CD4-positive, alpha-beta T cell (primary cell): ENCODE measurements at regions not wholly inside any gene's neighbourhood (a gene's known extent, or its start where the extent isn't known, plus 50 kb on each side); places are given as distances from the start of the nearest gene placed in this dataset.

Experiments
- ATAC-seq: fragments of 200-7000 bp; cut with Tn5 transposase; one replicate; pipeline ENCODE4 v1.10.0; 2022; ENCODE audit warnings: mild to moderate bottlenecking; ENCODE audit not compliant: poor library complexity
- CTCF ChIA-PET: fragments of 350-600 bp; sonication (Branson Sonifier 250); formaldehyde crosslinking; loops from one replicate; lab custom pipeline; 2021; ENCODE audit warnings: antibody characterized with exemption, inconsistent platforms; lab: Charles Lee
- POLR2A ChIA-PET: fragments of 350-600 bp; sonication (Branson Sonifier 250); formaldehyde crosslinking; loops from one replicate; lab custom pipeline; 2021; ENCODE audit warnings: antibody characterized with exemption, inconsistent platforms; lab: Charles Lee
- DNase-seq, 14 experiments: peaks; one replicate each; pipeline ENCODE4 v3.0.0-alpha.2; 2013 to 2020; ENCODE audit warnings: mixed read lengths in 2 of 14
- H3K27ac ChIP-seq, 2 donors: one replicate each; pipeline versions ENCODE4 v1.5.1 to v1.7.0; 2013; ENCODE audit warnings: low read length in 2 of 2, low read depth in 1 of 2, mild to moderate bottlenecking in 1 of 2
- H3K27me3 ChIP-seq, 2 experiments: 1 replicate in 1 of 2; 2 replicates in 1 of 2; pipeline versions ENCODE4 v1.6.1 to v1.7.0; 2013; ENCODE audit warnings: low read length in 2 of 2, control low read depth in 1 of 2, mild to moderate bottlenecking in 1 of 2, moderate library complexity in 1 of 2; ENCODE audit not compliant: insufficient read depth in 2 of 2, control insufficient read depth in 1 of 2
- H3K36me3 ChIP-seq: one replicate; pipeline ENCODE4 v1.6.1; 2013; ENCODE audit warnings: low read length, control low read depth; ENCODE audit not compliant: insufficient read depth
- H3K4me1 ChIP-seq: one replicate; pipeline ENCODE4 v1.6.1; 2013; ENCODE audit warnings: low read length, control low read depth; ENCODE audit not compliant: insufficient read depth
- H3K4me3 ChIP-seq: one replicate; pipeline ENCODE4 v1.5.1; 2013; ENCODE audit warnings: mild to moderate bottlenecking, low read length, moderate library complexity
- H3K9me3 ChIP-seq, 2 experiments: 1 replicate in 1 of 2; 2 replicates in 1 of 2; pipeline versions ENCODE4 v1.6.1 to v1.7.0; 2013; ENCODE audit warnings: low read length in 2 of 2, mild to moderate bottlenecking in 2 of 2, control low read depth in 1 of 2, moderate library complexity in 1 of 2; ENCODE audit not compliant: control insufficient read depth in 1 of 2, insufficient read depth in 1 of 2
- H3K27ac Mint-ChIP-seq: one replicate; pipeline ENCODE4 v1.8.0; 2020; ENCODE audit warnings: mixed read lengths
- H3K27me3 Mint-ChIP-seq: one replicate; pipeline ENCODE4 v1.8.0; 2021; ENCODE audit warnings: mixed read lengths
- H3K36me3 Mint-ChIP-seq: one replicate; pipeline ENCODE4 v1.8.0; 2021; ENCODE audit warnings: low read depth, mixed read lengths
- H3K4me1 Mint-ChIP-seq: one replicate; pipeline ENCODE4 v1.8.0; 2021; ENCODE audit warnings: low read depth, mixed read lengths
- H3K4me3 Mint-ChIP-seq: one replicate; pipeline ENCODE4 v1.8.0; 2020; ENCODE audit warnings: mild to moderate bottlenecking, mixed read lengths
- H3K9me3 Mint-ChIP-seq: one replicate; pipeline ENCODE4 v1.8.0; 2020; ENCODE audit warnings: mixed read lengths
- intact Hi-C, 2 experiments: fragments of 100-400 bp; cut with DNase I in 1 of 2; cut with micrococcal nuclease in 1 of 2; formaldehyde crosslinking; loops; one replicate each; pipeline versions ENCODE4 v1.15.1 to v1.9.0; 2023 to 2025; cut with DNase I, micrococcal nuclease
- TF ChIP-seq, protein P1 (sequence below): fragments of 200-600 bp; IDR thresholded peaks from one replicate; pipeline ENCODE4 v1.8.0; 2022; ENCODE audit warnings: antibody characterized with exemption, mild to moderate bottlenecking

- H3K36me3 Mint-ChIP-seq = no peaks in the 10 kb centered on the region
- no peak for ATAC-seq
- CTCF ChIA-PET = no interaction called here
Measured at GRCh38 chr4:126894963-126895362, 737.8 kb upstream of the INTU start.

DNA sequence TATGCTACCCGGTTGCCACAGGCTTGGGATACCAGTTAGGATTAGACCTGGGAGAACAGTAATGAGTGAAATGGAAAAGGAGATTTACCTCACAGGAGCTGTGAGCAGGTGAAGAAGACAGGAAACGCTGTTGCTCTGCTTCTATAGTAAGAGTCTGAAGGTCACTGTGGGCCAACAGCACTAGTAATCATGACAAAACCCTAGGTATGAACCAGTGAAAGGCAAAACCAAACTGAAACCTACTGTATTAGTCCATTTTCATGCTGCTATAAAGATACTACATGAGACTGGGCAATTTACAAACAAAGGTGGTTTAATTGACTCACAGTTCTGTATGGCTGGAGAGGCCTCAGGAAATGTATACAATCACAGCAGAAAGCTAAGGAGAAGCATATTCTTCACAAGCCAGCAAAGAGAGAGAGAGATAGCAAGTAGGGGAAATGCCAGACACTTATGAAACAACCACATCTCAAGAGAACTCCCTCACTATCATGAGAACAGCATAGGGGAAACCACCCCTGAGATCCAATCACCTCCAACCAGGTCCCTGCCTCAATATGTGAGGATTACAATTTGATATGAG is 736.7 kb upstream of the INTU start:
- CTCF ChIA-PET = no interaction called here
- Histone ChIP-seq H3K4me1 (no peaks in the 10 kb centered on the region), H3K27ac (no peak overlapping the region), H3K9me3 (peaks cover 0 to 13% of the 10 kb centered on the region in 2 experiments), H3K36me3 (no peaks in the 10 kb centered on the region), H3K4me3 (no peak overlapping the region), H3K27me3 (no peaks in the 10 kb centered on the region)
- no peak for ATAC-seq
- no peak overlapping the region for H3K27ac Mint-ChIP-seq
- TF ChIP-seq, protein P1, sequence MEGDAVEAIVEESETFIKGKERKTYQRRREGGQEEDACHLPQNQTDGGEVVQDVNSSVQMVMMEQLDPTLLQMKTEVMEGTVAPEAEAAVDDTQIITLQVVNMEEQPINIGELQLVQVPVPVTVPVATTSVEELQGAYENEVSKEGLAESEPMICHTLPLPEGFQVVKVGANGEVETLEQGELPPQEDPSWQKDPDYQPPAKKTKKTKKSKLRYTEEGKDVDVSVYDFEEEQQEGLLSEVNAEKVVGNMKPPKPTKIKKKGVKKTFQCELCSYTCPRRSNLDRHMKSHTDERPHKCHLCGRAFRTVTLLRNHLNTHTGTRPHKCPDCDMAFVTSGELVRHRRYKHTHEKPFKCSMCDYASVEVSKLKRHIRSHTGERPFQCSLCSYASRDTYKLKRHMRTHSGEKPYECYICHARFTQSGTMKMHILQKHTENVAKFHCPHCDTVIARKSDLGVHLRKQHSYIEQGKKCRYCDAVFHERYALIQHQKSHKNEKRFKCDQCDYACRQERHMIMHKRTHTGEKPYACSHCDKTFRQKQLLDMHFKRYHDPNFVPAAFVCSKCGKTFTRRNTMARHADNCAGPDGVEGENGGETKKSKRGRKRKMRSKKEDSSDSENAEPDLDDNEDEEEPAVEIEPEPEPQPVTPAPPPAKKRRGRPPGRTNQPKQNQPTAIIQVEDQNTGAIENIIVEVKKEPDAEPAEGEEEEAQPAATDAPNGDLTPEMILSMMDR = no peak
- no peak overlapping the region for H3K4me3 Mint-ChIP-seq
- no peaks in the 10 kb centered on the region for H3K4me1 Mint-ChIP-seq
- POLR2A ChIA-PET = no interaction called here
- no peaks in the 10 kb centered on the region for H3K27me3 Mint-ChIP-seq
- DNase-seq = no peak
- intact Hi-C loops = no loop called here
- H3K9me3 Mint-ChIP-seq = peaks cover 9% of the 10 kb centered on the region
- H3K36me3 Mint-ChIP-seq = no peaks in the 10 kb centered on the region

More at GRCh38 chr4:126894963-126895362, 737.8 kb upstream of the INTU start:
- Mint-ChIP-seq H3K9me3 (peaks cover 9% of the 10 kb centered on the region), H3K27ac (no peak overlapping the region), H3K27me3 (no peaks in the 10 kb centered on the region), H3K4me3 (no peak overlapping the region), H3K4me1 (no peaks in the 10 kb centered on the region)
- H3K27ac ChIP-seq = no peak overlapping the region
- peaks cover 0 to 10% of the 10 kb centered on the region in 2 experiments for H3K9me3 ChIP-seq
- DNase-seq = no peak
- TF ChIP-seq, protein P1 = no peak
- intact Hi-C loops = no loop called here
- POLR2A ChIA-PET = no interaction called here
- no peak overlapping the region for H3K4me3 ChIP-seq
- H3K4me1 ChIP-seq = no peaks in the 10 kb centered on the region
- no peaks in the 10 kb centered on the region for H3K27me3 ChIP-seq
- no peaks in the 10 kb centered on the region for H3K36me3 ChIP-seq

GRCh38 chr4:126897038-126897437 is 735.7 kb upstream of the INTU start:
- H3K27ac Mint-ChIP-seq = no peak overlapping the region
- Histone ChIP-seq H3K27me3 (no peaks in the 10 kb centered on the region), H3K36me3 (no peaks in the 10 kb centered on the region), H3K27ac (no peak overlapping the region), H3K9me3 (peaks cover 0 to 11% of the 10 kb centered on the region in 2 experiments), H3K4me1 (no peaks in the 10 kb centered on the region), H3K4me3 (no peak overlapping the region)
- DNase-seq (no peak), ATAC-seq (no peak)
- H3K4me1 Mint-ChIP-seq = no peaks in the 10 kb centered on the region
- intact Hi-C loops = no loop called here
- no peaks in the 10 kb centered on the region for H3K36me3 Mint-ChIP-seq
- ChIA-PET POLR2A (no interaction called here), CTCF (no interaction called here)
- no peaks in the 10 kb centered on the region for H3K27me3 Mint-ChIP-seq
- TF ChIP-seq, protein P1 = no peak
- H3K4me3 Mint-ChIP-seq = no peak overlapping the region
- H3K9me3 Mint-ChIP-seq = peaks cover 14% of the 10 kb centered on the region
